K562 (cell line): ENCODE measurements at regions not wholly inside any gene's neighbourhood (a gene's known extent, or its start where the extent isn't known, plus 50 kb on each side); places are given as distances from the start of the nearest gene placed in this dataset.

Source experiments
- ARID4B ChIP-seq: sonication (generic); formaldehyde crosslinking; IDR thresholded peaks from 2 replicates; pipeline ENCODE4 v1.8.0; 2022; ENCODE audit warnings: mild to moderate bottlenecking, missing genetic modification reagents
- CHD2 ChIP-seq: IDR thresholded peaks from 2 replicates; pipeline ENCODE4 v1.6.1; 2011; ENCODE audit warnings: low read depth, low read length
- CTCF ChIP-seq, 3 experiments: IDR thresholded peaks in 2 of 3; conservative IDR thresholded peaks in 1 of 3; 2 replicates each; pipeline ENCODE4 v1.5.1; 2011 to 2012; ENCODE audit warnings: low read length in 3 of 3, mild to moderate bottlenecking in 3 of 3, control low read depth in 2 of 3, improper control_type of control experiment in 1 of 3, inconsistent platforms in 1 of 3, low read depth in 1 of 3, mixed read lengths in 1 of 3, moderate library complexity in 1 of 3; ENCODE audit not compliant: insufficient read depth in 2 of 3
- GABPB1 ChIP-seq: sonication (generic); formaldehyde crosslinking; IDR thresholded peaks from 2 replicates; pipeline ENCODE4 v1.8.0; 2022; ENCODE audit warnings: mild to moderate bottlenecking, missing genetic modification reagents
- NR0B1 ChIP-seq: fragments of 450-650 bp; IDR thresholded peaks from one replicate; pipeline ENCODE4 v1.6.1; 2018; ENCODE audit warnings: mild to moderate bottlenecking, moderate library complexity; ENCODE audit not compliant: partially characterized antibody
- TCF7L2 ChIP-seq: fragments of 150-350 bp; IDR thresholded peaks from 2 replicates; pipeline ENCODE4 v1.6.1; 2016; ENCODE audit warnings: low read depth, mild to moderate bottlenecking, low read length, moderate library complexity
- THRB ChIP-seq: fragments of 450-650 bp; formaldehyde crosslinking; conservative IDR thresholded peaks from 2 replicates; pipeline ENCODE4 v1.4.0; 2022; ENCODE audit warnings: mild to moderate bottlenecking, missing genetic modification characterization
- TOE1 ChIP-seq, 2 experiments: fragments of 450-650 bp in 1 of 2; sonication (generic) in 1 of 2; formaldehyde crosslinking in 1 of 2; IDR thresholded peaks; 2 replicates each; pipeline versions ENCODE4 v1.7.1 to v1.8.0; 2016 to 2022; ENCODE audit warnings: borderline replicate concordance in 2 of 2, mild to moderate bottlenecking in 2 of 2, antibody characterized with exemption in 1 of 2, inconsistent platforms in 1 of 2, low read depth in 1 of 2, missing genetic modification reagents in 1 of 2, moderate library complexity in 1 of 2
- ZBTB26 ChIP-seq: fragments of 450-650 bp; formaldehyde crosslinking; IDR thresholded peaks from 2 replicates; pipeline ENCODE4 v1.4.0; 2022; ENCODE audit warnings: missing genetic modification characterization
- ZNF239 ChIP-seq: fragments of 250-450 bp; sonication (Bioruptor Pico); IDR thresholded peaks from 2 replicates; pipeline ENCODE4 v1.4.0; 2020; ENCODE audit warnings: mild to moderate bottlenecking
- TF ChIP-seq, protein P1 (sequence below): sonication (generic); formaldehyde crosslinking; IDR thresholded peaks from 2 replicates; pipeline ENCODE4 v1.5.0; 2020; ENCODE audit warnings: missing genetic modification reagents

GRCh38 chr17:56737421-56738161 lies 96.1 kb downstream of the C17orf67 start:
- TF ChIP-seq ARID4B (no peak), CHD2 (no peak), TCF7L2 (no peak), ZBTB26 (no peak), NR0B1 (no peak), ZNF239 (CRISPR knock-in tag) (no peak), CTCF (IDR thresholded peaks at IDR 0.05 in 2 of 3, conservative IDR thresholded peaks at IDR 0.05 in 1 of 3; ENCODE audit: insufficient read depth in 2 of 3, low read depth in 1 of 3, low read length in 3 of 3) (no peak), GABPB1 (CRISPR knock-in tag) (no peak), TOE1 (IDR thresholded peaks at IDR 0.05; ENCODE audit: borderline replicate concordance) (no peak), TOE1 (CRISPR knock-in tag; IDR thresholded peaks at IDR 0.05; ENCODE audit: borderline replicate concordance, low read depth) (no peak), THRB (CRISPR knock-in tag) (no peak)
- TF ChIP-seq, protein P1, sequence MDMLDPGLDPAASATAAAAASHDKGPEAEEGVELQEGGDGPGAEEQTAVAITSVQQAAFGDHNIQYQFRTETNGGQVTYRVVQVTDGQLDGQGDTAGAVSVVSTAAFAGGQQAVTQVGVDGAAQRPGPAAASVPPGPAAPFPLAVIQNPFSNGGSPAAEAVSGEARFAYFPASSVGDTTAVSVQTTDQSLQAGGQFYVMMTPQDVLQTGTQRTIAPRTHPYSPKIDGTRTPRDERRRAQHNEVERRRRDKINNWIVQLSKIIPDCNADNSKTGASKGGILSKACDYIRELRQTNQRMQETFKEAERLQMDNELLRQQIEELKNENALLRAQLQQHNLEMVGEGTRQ (CRISPR knock-in tag): no peak
